ENCODE measurements at regions not wholly inside any gene's neighbourhood (a gene's known extent, or its start where the extent isn't known, plus 50 kb on each side); places are given as distances from the start of the nearest gene placed in this dataset.
"Not testable (repeated sequence)": the region's sequence is repeated elsewhere in the genome, so short reads cannot be mapped to it uniquely, and the experiment has no call there.

DNA sequence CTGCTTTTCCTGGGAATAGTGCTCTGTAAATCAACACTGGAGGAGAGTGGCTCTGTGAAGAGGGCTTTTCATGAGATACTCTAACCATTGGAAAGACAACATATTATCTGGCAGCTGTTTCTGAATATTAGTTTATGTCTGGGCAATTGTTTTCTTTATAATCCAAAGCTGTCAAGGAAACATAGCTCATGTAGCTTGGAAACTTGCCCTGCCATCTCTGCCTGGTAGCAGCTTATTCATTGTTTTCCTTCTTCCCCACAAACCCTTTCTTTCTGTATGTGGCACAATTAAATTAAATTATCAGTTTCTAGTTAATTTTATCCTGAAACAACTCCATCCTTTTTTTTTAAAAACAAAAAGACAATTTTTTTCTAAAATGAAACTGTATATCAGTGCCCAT is 160.0 kb downstream of the EDEM1 start:
- Mint-ChIP-seq H3K4me3 (no peak overlapping the region), H3K27me3 (peaks cover 3% of the 10 kb centered on the region), H3K4me1 (no peaks in the 10 kb centered on the region), H3K27ac (no peak overlapping the region), H3K9me3 (no peaks in the 10 kb centered on the region), H3K36me3 (ENCODE audit: low read depth) (no peaks in the 10 kb centered on the region)
- CTCF ChIA-PET: no interaction called here
- DNase-seq: no peak
- POLR2A ChIA-PET: no interaction called here

- no peaks in the 10 kb centered on the region for H3K4me1 Mint-ChIP-seq
- POLR2A ChIA-PET: no interaction called here
- no peak overlapping the region for H3K27ac Mint-ChIP-seq
- CTCF ChIA-PET: no interaction called here
- peaks cover 3% of the 10 kb centered on the region for H3K27me3 Mint-ChIP-seq
- H3K4me3 Mint-ChIP-seq: no peak overlapping the region
- no peak for DNase-seq
- H3K36me3 Mint-ChIP-seq (ENCODE audit: low read depth): no peaks in the 10 kb centered on the region
- no peaks in the 10 kb centered on the region for H3K9me3 Mint-ChIP-seq
Measured at GRCh38 chr3:5348229-5348902, 160.9 kb downstream of the EDEM1 start.

DNA sequence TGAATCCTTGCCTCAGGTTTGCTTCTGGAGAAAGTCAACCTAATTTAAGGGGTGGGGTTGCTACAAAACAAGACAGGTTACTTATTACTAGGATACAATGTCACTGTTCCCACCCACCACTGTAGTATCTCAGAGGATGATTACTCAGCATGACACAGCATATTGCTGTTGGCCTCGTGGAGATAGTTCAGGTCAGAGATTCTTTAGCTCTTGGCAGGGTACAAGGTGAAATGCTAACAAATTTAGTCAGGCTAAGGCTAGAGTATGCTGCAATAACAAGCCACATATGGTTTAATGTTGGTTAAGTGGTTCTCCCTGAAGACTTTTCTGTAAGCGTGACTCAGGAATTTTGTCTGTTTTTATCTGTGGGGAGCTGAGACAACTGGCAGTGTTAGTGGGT is 161.8 kb downstream of the EDEM1 start:
- Mint-ChIP-seq H3K9me3 (no peaks in the 10 kb centered on the region), H3K36me3 (ENCODE audit: low read depth) (no peaks in the 10 kb centered on the region), H3K4me3 (no peak overlapping the region), H3K4me1 (no peaks in the 10 kb centered on the region), H3K27ac (no peak overlapping the region), H3K27me3 (peaks cover 3% of the 10 kb centered on the region)
- ChIA-PET CTCF (no interaction called here), POLR2A (no interaction called here)
- DNase-seq: no peak

GRCh38 chr3:5357089-5357488 is 169.6 kb downstream of the EDEM1 start:
- ChIA-PET CTCF (no interaction called here), POLR2A (no interaction called here)
- DNase-seq: no peak
- Mint-ChIP-seq H3K27ac (no peak overlapping the region), H3K36me3 (ENCODE audit: low read depth) (no peaks in the 10 kb centered on the region), H3K4me1 (no peaks in the 10 kb centered on the region), H3K4me3 (no peak overlapping the region), H3K27me3 (peaks cover 1% of the 10 kb centered on the region), H3K9me3 (peaks cover 7% of the 10 kb centered on the region)

GRCh38 chr3:5358911-5359310 is 171.4 kb downstream of the EDEM1 start:
- Mint-ChIP-seq H3K4me3 (no peak overlapping the region), H3K4me1 (no peaks in the 10 kb centered on the region), H3K36me3 (ENCODE audit: low read depth) (no peaks in the 10 kb centered on the region), H3K9me3 (peaks cover 7% of the 10 kb centered on the region), H3K27ac (no peak overlapping the region), H3K27me3 (peaks cover 1% of the 10 kb centered on the region)
- DNase-seq: no peak
- CTCF ChIA-PET: no interaction called here
- POLR2A ChIA-PET: no interaction called here

GRCh38 chr3:5360453-5360852 is 172.9 kb downstream of the EDEM1 start:
- Mint-ChIP-seq H3K4me1 (no peaks in the 10 kb centered on the region), H3K36me3 (ENCODE audit: low read depth) (no peaks in the 10 kb centered on the region)

DNA sequence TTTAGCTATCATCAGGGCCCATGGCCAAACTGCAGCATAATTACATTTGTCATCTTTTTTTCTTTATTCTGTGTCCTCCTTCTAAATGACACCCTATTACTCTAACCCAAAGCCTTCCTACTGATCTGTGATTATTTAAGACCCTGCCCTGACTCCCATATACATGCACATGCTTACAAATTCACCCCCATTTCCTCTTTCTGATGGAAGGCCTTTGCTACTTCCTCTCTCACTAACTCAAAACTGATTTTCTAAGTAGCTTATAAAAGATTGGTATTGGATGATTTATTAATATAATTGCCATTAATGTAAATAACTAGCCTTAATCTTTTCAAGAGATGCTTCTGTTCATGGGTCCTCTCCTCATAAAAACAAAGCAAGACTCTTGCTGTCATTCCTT is 179.2 kb downstream of the EDEM1 start:
- Mint-ChIP-seq H3K4me3 (no peak overlapping the region), H3K27me3 (no peaks in the 10 kb centered on the region), H3K36me3 (ENCODE audit: low read depth) (no peaks in the 10 kb centered on the region), H3K4me1 (no peaks in the 10 kb centered on the region), H3K9me3 (peaks cover 5% of the 10 kb centered on the region), H3K27ac (no peak overlapping the region)
- POLR2A ChIA-PET: no interaction called here
- CTCF ChIA-PET: no interaction called here
- no peak for DNase-seq

More at GRCh38 chr3:5360453-5360852, 172.9 kb downstream of the EDEM1 start:
- H3K27me3 Mint-ChIP-seq: peaks cover 1% of the 10 kb centered on the region
- H3K27ac Mint-ChIP-seq: no peak overlapping the region
- ChIA-PET CTCF (no interaction called here), POLR2A (no interaction called here)
- DNase-seq: no peak
- peaks cover 7% of the 10 kb centered on the region for H3K9me3 Mint-ChIP-seq
- no peak overlapping the region for H3K4me3 Mint-ChIP-seq

DNA sequence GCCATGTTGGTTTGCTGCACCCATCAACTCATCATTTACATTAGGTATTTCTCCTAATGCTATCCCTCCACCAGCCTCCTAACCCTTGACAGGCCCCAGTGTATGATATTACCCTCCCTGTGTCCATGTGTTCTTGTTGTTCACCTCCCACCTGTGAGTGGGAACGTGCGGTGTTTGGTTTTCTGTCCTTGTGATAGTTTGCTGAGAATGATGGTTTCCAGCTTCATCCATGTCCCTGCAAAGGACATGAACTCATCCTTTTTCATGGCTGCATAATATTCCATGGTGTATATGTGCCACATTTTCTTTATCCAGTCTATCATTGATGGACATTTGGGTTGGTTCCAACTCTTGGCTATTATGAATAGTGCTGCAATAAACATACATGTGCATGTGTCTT is 184.0 kb downstream of the EDEM1 start:
- CTCF ChIA-PET; POLR2A ChIA-PET; H3K27me3 Mint-ChIP-seq; H3K9me3 Mint-ChIP-seq; H3K36me3 Mint-ChIP-seq (ENCODE audit: low read depth); H3K4me3 Mint-ChIP-seq; H3K4me1 Mint-ChIP-seq; H3K27ac Mint-ChIP-seq; DNase-seq: not testable (repeated sequence)

DNA sequence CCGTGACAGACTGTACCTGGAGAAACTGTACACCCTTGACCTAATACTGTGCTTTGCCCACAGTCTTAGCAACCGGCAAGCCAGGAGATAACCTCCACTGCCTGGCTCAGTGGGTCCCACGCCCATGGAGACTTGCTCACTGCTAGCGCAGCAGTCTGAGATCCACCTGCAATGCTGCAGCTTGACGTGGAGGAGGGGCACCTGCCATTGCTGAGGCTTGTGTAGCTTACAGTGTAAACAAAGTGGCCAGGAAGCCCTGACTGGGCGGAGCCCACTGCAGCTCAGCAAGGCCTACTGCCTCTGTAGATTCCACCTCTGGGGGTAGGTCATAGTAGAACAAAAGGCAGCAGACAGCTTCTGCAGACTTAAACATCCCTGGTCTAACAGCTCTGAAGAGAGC is 189.3 kb downstream of the EDEM1 start:
- Mint-ChIP-seq H3K4me3 (no peak overlapping the region), H3K36me3 (ENCODE audit: low read depth) (no peaks in the 10 kb centered on the region), H3K9me3 (no peaks in the 10 kb centered on the region), H3K27me3 (no peaks in the 10 kb centered on the region), H3K27ac (no peak overlapping the region), H3K4me1 (no peaks in the 10 kb centered on the region)
- CTCF ChIA-PET: interaction anchor here (0.6 kb wide), 1 partner anchor 317 kb away, joined by 4 read pairs; no protein-coding TSS in a partner anchor
- no peak for DNase-seq
- POLR2A ChIA-PET: no interaction called here

GRCh38 chr3:5379266-5379665 is 191.8 kb downstream of the EDEM1 start:
- DNase-seq; H3K4me1 Mint-ChIP-seq; H3K9me3 Mint-ChIP-seq; POLR2A ChIA-PET; H3K36me3 Mint-ChIP-seq (ENCODE audit: low read depth); H3K27ac Mint-ChIP-seq; H3K27me3 Mint-ChIP-seq; H3K4me3 Mint-ChIP-seq; CTCF ChIA-PET: not testable (repeated sequence)

- POLR2A ChIA-PET; H3K4me1 Mint-ChIP-seq; DNase-seq; CTCF ChIA-PET; H3K36me3 Mint-ChIP-seq (ENCODE audit: low read depth); H3K27me3 Mint-ChIP-seq; H3K9me3 Mint-ChIP-seq; H3K27ac Mint-ChIP-seq; H3K4me3 Mint-ChIP-seq: not testable (repeated sequence)
Measured at GRCh38 chr3:5383486-5384263, 196.2 kb downstream of the EDEM1 start.

- no peaks in the 10 kb centered on the region for H3K9me3 Mint-ChIP-seq
- H3K27me3 Mint-ChIP-seq: peaks cover 2% of the 10 kb centered on the region
- ChIA-PET POLR2A (no interaction called here), CTCF (no interaction called here)
- no peaks in the 10 kb centered on the region for H3K4me1 Mint-ChIP-seq
- H3K27ac Mint-ChIP-seq: no peak overlapping the region
- no peak overlapping the region for H3K4me3 Mint-ChIP-seq
- no peaks in the 10 kb centered on the region for H3K36me3 Mint-ChIP-seq (ENCODE audit: low read depth)
- no peak for DNase-seq
Measured at GRCh38 chr3:5384557-5385236, 197.2 kb downstream of the EDEM1 start.

- H3K9me3 Mint-ChIP-seq: no peaks in the 10 kb centered on the region
- no peaks in the 10 kb centered on the region for H3K27me3 Mint-ChIP-seq
- H3K4me1 Mint-ChIP-seq: no peaks in the 10 kb centered on the region
- CTCF ChIA-PET: no interaction called here
- H3K4me3 Mint-ChIP-seq: no peak overlapping the region
- POLR2A ChIA-PET: no interaction called here
- no peak overlapping the region for H3K27ac Mint-ChIP-seq
- no peak for DNase-seq
- H3K36me3 Mint-ChIP-seq (ENCODE audit: low read depth): no peaks in the 10 kb centered on the region
Measured at GRCh38 chr3:5388091-5388490, 200.6 kb downstream of the EDEM1 start.

DNA sequence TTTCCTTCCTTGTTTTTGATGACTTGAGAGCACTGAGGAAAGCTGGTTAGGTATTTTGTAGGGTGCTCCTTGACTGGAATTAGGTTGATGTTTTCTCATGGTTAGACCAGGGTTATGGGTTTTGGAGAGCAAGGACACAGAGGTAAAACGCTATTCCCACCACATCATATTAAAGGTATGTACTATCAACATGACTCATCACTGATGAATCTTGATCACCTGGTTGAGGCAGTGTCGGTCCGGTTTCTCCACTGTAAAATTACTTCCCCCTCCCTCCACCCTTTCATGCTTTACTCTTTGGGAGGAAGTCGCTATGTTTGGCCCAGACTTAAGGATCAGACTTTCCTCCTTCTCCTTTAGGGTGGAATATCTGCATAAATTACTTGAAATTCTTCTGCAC is 201.6 kb downstream of the EDEM1 start:
- Mint-ChIP-seq H3K36me3 (ENCODE audit: low read depth) (no peaks in the 10 kb centered on the region), H3K27ac (no peak overlapping the region), H3K9me3 (no peaks in the 10 kb centered on the region), H3K27me3 (no peaks in the 10 kb centered on the region), H3K4me1 (no peaks in the 10 kb centered on the region), H3K4me3 (no peak overlapping the region)
- ChIA-PET CTCF (interaction anchor here (0.7 kb wide), 1 partner anchor 455 kb away, joined by 3 read pairs; no protein-coding TSS in a partner anchor), POLR2A (no interaction called here)
- DNase-seq: no peak
